GM15510 (cell line): ENCODE measurements at regions not wholly inside any gene's neighbourhood (a gene's known extent, or its start where the extent isn't known, plus 50 kb on each side); places are given as distances from the start of the nearest gene placed in this dataset.

ENCODE experiments used
- POLR2A ChIP-seq: IDR thresholded peaks from 3 replicates; pipeline ENCODE4 v1.6.1; 2011; ENCODE audit warnings: borderline replicate concordance; ENCODE audit not compliant: insufficient read length; ENCODE audit errors: extremely low read depth

DNA sequence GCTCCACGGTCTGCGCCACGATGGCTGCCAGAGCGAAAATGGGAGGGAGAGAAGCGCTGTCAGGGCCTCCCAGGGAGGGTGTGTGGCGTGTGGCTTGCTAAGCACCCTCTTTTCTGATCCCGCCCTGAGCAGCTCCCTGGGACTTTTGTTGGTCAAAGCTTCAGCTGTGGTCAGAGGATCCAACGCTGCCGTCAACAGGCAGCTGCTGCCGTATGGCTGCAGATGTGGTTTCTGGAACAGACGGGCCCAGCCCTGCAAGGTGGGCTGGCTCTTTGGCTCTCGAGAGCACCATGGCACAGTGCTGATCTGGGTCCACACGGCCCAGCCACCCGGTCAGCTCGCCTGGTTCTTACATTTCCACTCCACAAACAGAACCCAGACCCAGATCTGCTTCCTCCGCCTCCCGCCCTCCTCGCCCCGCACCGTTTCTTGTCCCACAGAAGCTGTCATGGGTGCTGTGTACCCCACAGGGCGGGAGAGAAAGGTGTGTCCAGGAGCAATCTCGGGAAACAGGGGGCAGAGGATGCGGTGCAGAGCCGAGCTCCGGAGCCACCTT, 86.0 kb upstream of the BHLHE23 start:
- no peak for TF ChIP-seq POLR2A

GRCh38 chr20:63091901-63092659, 85.3 kb upstream of the BHLHE23 start:
- TF ChIP-seq POLR2A, result no peak

GRCh38 chr20:63090682-63091571, 84.2 kb upstream of the BHLHE23 start:
- no peak for TF ChIP-seq POLR2A

DNA sequence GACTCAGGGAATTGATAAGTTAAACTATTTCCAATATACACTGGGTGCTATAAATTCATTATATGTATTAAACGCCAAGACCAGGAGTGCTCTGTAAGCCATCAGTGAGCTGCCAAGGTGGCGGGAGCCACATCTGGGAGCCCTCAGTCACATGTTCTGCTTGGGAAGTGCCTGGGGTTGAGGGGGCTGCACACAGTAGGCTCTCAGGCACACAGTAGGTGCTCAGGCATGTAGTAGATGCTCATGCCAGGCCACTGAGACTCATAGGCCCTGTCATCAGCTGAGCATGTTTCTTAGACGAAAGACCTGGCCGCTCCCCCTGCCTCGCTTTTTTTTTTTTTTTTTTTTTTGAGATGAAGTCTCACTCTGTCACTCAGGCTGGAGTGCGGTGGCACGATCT, 83.3 kb upstream of the BHLHE23 start:
- TF ChIP-seq POLR2A, result no peak

- TF ChIP-seq POLR2A, result no peak
These were observed 82.5 kb upstream of the BHLHE23 start for GRCh38 chr20:63089051-63089907.

DNA sequence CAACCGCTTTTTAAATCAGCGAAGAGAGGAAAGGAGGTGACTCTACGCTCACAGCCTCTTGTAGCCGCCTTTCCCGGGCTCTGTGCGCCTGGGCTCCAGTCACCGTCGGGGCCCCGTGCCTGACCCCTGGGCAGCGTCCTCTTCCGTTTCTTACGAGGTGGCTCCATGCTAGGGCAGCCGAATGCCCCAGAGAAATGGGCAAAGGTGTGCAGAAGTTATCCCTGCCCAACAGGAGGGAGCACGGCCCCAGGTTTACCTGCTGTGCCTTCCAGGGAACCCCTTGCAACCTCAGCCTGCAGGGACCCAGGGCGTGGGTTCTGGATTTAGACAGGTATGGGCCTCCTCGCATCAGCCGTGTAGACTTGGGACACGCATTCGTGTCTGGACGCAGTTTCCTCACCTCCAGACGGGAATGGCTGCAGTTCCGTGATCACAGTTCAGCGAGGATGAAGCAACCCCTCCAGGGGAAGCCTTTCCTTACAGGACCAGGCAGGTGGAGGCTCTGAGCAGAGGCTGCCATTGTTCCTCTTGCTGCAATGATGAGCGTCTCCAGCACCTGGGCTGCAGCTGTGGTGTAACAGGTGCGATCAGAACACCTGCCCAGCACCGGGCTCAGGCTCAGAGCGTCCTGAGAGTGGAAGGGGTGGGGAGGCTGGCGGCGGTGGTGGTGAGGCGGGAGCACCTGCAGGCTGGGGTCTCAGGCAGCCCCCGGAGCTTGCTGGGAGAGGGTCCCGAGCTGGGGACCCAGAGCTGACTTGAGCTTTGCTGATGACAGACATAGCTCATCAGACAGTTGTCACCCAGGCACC, 81.3 kb upstream of the BHLHE23 start:
- TF ChIP-seq POLR2A, result no peak

DNA sequence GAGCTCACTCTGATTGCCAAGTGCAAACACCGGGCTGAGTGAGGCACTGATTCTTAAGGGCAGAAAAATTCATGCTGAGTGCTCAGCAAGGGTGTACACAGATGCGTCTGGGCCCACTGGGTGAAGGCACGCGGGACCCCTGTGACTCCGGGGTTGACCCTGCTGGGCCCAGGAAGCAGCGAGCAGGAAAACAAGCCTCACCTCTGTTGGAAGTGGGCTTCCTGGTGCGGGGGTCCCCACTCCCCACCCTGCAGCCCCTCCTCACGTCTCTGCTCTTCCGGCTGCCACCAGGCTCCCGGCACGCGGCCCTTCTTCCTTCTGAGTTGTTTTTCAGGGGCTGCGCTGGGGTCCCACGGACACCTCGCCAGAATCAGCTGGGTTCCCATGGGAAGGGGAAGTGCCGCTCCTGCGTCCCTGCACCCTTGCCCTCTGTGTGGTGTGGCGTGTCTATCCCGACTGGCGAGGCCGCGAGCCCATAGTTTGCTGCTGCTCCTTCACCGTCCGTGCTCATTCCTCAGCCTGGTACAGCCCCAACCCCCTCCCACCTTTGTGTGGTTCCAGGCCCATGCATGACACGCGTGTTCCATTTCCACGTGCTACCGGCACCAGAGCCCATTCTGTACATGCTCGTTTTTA, 80.6 kb upstream of the BHLHE23 start:
- TF ChIP-seq POLR2A, result no peak

GRCh38 chr20:63086421-63087235, 79.9 kb upstream of the BHLHE23 start:
- no peak for TF ChIP-seq POLR2A

- no peak for TF ChIP-seq POLR2A
These were observed 78.5 kb upstream of the BHLHE23 start for GRCh38 chr20:63085151-63085861.

DNA sequence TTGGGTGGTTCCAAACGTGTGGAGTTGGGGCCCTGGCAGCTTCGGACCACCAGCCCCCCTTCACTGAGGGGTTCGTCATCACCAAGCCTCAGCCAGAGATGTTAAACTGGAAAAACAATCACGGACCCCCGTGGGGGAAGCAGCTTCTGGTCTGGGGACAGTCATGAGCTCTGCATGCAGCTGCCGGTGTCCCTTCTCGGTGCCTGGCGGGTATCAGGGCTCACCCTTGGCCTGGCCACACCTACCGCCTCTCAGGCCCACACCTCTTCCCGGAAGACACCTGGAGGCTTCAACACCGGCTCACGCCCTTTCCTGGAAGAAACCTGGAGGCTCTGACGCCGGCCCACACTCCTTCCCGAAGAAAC, 77.8 kb upstream of the BHLHE23 start:
- TF ChIP-seq POLR2A, result no peak

GRCh38 chr20:63083831-63084562, 77.2 kb upstream of the BHLHE23 start:
- TF ChIP-seq POLR2A, result no peak

GRCh38 chr20:63082939-63083735, 76.4 kb upstream of the BHLHE23 start:
- TF ChIP-seq POLR2A, result no peak
